HepG2 (cell line): ENCODE measurements at regions not wholly inside any gene's neighbourhood (a gene's known extent, or its start where the extent isn't known, plus 50 kb on each side); places are given as distances from the start of the nearest gene placed in this dataset.

ENCODE experiments used
- ATAC-seq: fragments of 200-7000 bp; cut with Tn5 transposase; 3 replicates; pipeline ENCODE4 v1.9.1; 2020; ENCODE audit warnings: mild to moderate bottlenecking, moderate library complexity
- BruUV-seq: library from RNA; stranded (reverse); fragments of 400-500 nt; replicated peaks from 2 replicates; lab custom pipeline; 2021; lab: Mats Ljungman, UMichigan
- CTCF ChIA-PET: fragments of 300-600 bp; formaldehyde crosslinking; extraction: SDS; loops from one replicate; lab custom pipeline; 2021; ENCODE audit warnings: low total read pairs, inconsistent platforms, low intra/inter-chr PET ratio; lab: Yijun Ruan, JAX
- POLR2A ChIA-PET: fragments of 350-600 bp; sonication (Branson Sonifier 250); formaldehyde crosslinking; loops from one replicate; lab custom pipeline; 2020; ENCODE audit warnings: antibody characterized with exemption, inconsistent platforms; lab: Yijun Ruan, JAX
- DNase-seq: peaks from one replicate; pipeline ENCODE4 v3.0.0-alpha.2; 2015; ENCODE audit warnings: low spot score
- FAIRE-seq: peaks from 3 replicates; lab custom pipeline; 2011; peaks lifted over from hg19 to GRCh38; lab: Jason Lieb, UNC
- H2AFZ ChIP-seq: one replicate; pipeline ENCODE4 v1.6.1; 2011; ENCODE audit warnings: low read length, inconsistent platforms
- H3K27ac ChIP-seq: fragments of 300-600 bp; 3 replicates; pipeline ENCODE4 v1.8.0; 2011; ENCODE audit warnings: mixed run types, mild to moderate bottlenecking, mixed read lengths, low read length, inconsistent platforms; ENCODE audit not compliant: insufficient read depth; ENCODE audit errors: extremely low read length
- H3K27me3 ChIP-seq, 2 experiments: fragments of 200-600 bp in 1 of 2; 2 replicates in 1 of 2; 3 replicates in 1 of 2; pipeline versions ENCODE4 v1.6.0 to v1.8.0; 2011; ENCODE audit warnings: low read length in 2 of 2, mild to moderate bottlenecking in 2 of 2, moderate library complexity in 2 of 2, inconsistent platforms in 1 of 2; ENCODE audit not compliant: insufficient read depth in 2 of 2, control insufficient read depth in 1 of 2
- H3K36me3 ChIP-seq, 2 experiments: fragments of 200-600 bp in 1 of 2; replicated peaks in 1 of 2; 2 replicates in 1 of 2; 3 replicates in 1 of 2; pipeline versions ENCODE4 v1.5.1 to v1.8.0; 2011; ENCODE audit warnings: low read length in 2 of 2, inconsistent platforms in 1 of 2; ENCODE audit not compliant: insufficient read depth in 2 of 2, control insufficient read depth in 1 of 2
- H3K4me1 ChIP-seq: 2 replicates; pipeline ENCODE4 v1.5.1; 2012; ENCODE audit warnings: low read length, inconsistent platforms; ENCODE audit not compliant: insufficient read depth
- H3K4me2 ChIP-seq: 2 replicates; pipeline ENCODE4 v1.6.0; 2011; ENCODE audit warnings: low read depth, low read length, inconsistent platforms
- H3K4me3 ChIP-seq, 3 experiments: fragments of 200-600 bp in 1 of 3; sonication (generic), shearing (Covaris generic) in 1 of 3; replicated peaks in 1 of 3; 2 replicates each; pipeline ENCODE4 v1.5.1; 2011 to 2016; ENCODE audit warnings: low read length in 3 of 3, inconsistent platforms in 2 of 3, low read depth in 2 of 3, mild to moderate bottlenecking in 2 of 3, control low read depth in 1 of 3, mixed read lengths in 1 of 3; ENCODE audit not compliant: insufficient read depth in 1 of 3
- H3K79me2 ChIP-seq: one replicate; pipeline ENCODE4 v1.6.1; 2011; ENCODE audit warnings: low read length, inconsistent platforms; ENCODE audit not compliant: insufficient read depth
- H3K9ac ChIP-seq: 2 replicates; pipeline ENCODE4 v1.6.0; 2011; ENCODE audit warnings: mild to moderate bottlenecking, low read depth, low read length, inconsistent platforms; ENCODE audit not compliant: insufficient read depth
- H3K9me3 ChIP-seq: 2 replicates; pipeline ENCODE4 v1.5.1; 2012; ENCODE audit warnings: mild to moderate bottlenecking, low read length
- H4K20me1 ChIP-seq: 2 replicates; pipeline ENCODE4 v1.6.0; 2011; ENCODE audit warnings: inconsistent platforms, mild to moderate bottlenecking, low read length, moderate library complexity; ENCODE audit not compliant: insufficient read depth
- AGO2 ChIP-seq: fragments of 200-400 bp; formaldehyde crosslinking; optimal IDR thresholded peaks from 2 replicates; pipeline ENCODE3; 2017; ENCODE audit warnings: mild to moderate bottlenecking, low read depth, low read length, moderate library complexity
- AKAP8 ChIP-seq: sonication (generic); formaldehyde crosslinking; IDR thresholded peaks from 2 replicates; pipeline ENCODE4 v1.5.1; 2020; ENCODE audit warnings: mild to moderate bottlenecking, missing genetic modification reagents
- EP300 ChIP-seq, 3 experiments: sonication (generic) in 1 of 3; formaldehyde crosslinking in 1 of 3; IDR thresholded peaks; 2 replicates each; pipeline versions ENCODE4 v1.5.1 to v1.6.1; 2011 to 2020; ENCODE audit warnings: low read depth in 2 of 3, low read length in 2 of 3, borderline replicate concordance in 1 of 3, improper control_type of control experiment in 1 of 3, mild to moderate bottlenecking in 1 of 3, missing genetic modification reagents in 1 of 3, moderate library complexity in 1 of 3
- GTF3A ChIP-seq: sonication (generic); formaldehyde crosslinking; conservative IDR thresholded peaks from 2 replicates; pipeline ENCODE4 v1.4.0; 2020; ENCODE audit warnings: mild to moderate bottlenecking, missing genetic modification reagents
- HDAC1 ChIP-seq: sonication (generic); formaldehyde crosslinking; IDR thresholded peaks from 2 replicates; pipeline ENCODE4 v1.5.1; 2020; ENCODE audit warnings: mild to moderate bottlenecking, missing genetic modification reagents
- HNRNPUL1 ChIP-seq: fragments of 200-400 bp; formaldehyde crosslinking; IDR thresholded peaks from 2 replicates; pipeline ENCODE4 v1.6.1; 2017; ENCODE audit warnings: low read depth, mild to moderate bottlenecking, low read length, moderate library complexity
- MYNN ChIP-seq: sonication (generic); formaldehyde crosslinking; IDR thresholded peaks from 2 replicates; pipeline ENCODE4 v1.4.0; 2020; ENCODE audit warnings: mild to moderate bottlenecking, low read depth, missing genetic modification reagents
- RARG ChIP-seq: sonication (generic); formaldehyde crosslinking; IDR thresholded peaks from 2 replicates; pipeline ENCODE4 v1.4.0; 2020; ENCODE audit warnings: low read depth, mild to moderate bottlenecking, missing genetic modification reagents
- TGIF2 ChIP-seq: IDR thresholded peaks from 2 replicates; pipeline ENCODE4 v1.6.1; 2016; ENCODE audit warnings: control low read depth, missing compliant biosample characterization
- ZFAT ChIP-seq: sonication (generic); formaldehyde crosslinking; conservative IDR thresholded peaks from 2 replicates; pipeline ENCODE4 v1.8.1; 2023; ENCODE audit warnings: missing genetic modification reagents, inconsistent platforms
- ZFP91 ChIP-seq: sonication (generic); formaldehyde crosslinking; IDR thresholded peaks from 2 replicates; pipeline ENCODE4 v1.9.0; 2022; ENCODE audit warnings: missing genetic modification reagents, mild to moderate bottlenecking, borderline replicate concordance
- ZNF879 ChIP-seq: sonication (generic); formaldehyde crosslinking; IDR thresholded peaks from 2 replicates; pipeline ENCODE4 v1.8.1; 2023; ENCODE audit warnings: missing genetic modification reagents
- ZXDC ChIP-seq: sonication (generic); formaldehyde crosslinking; IDR thresholded peaks from 2 replicates; pipeline ENCODE4 v1.5.0; 2020; ENCODE audit warnings: mild to moderate bottlenecking, missing genetic modification reagents
- WGBS: methylation state at CpG from one replicate; pipeline ENCODE4 v1.1.6; 2017; ENCODE audit warnings: low lambda C conversion rate; 5-methylcytosine and 5-hydroxymethylcytosine counted together
- in situ Hi-C: cut with HindIII; loops from 2 replicates; pipeline ENCODE4 v1.10.0; 2017; ENCODE audit warnings: low pct_unique_long_range_greater_than_20kb; ENCODE audit not compliant: extremely low pct_ligation_motif_present
- intact Hi-C: fragments of 100-400 bp; cut with micrococcal nuclease; formaldehyde crosslinking; loops from one replicate; pipeline ENCODE4 v1.10.0; 2022; ENCODE audit not compliant: unreplicated experiment
- TF ChIP-seq, protein P1 (sequence below): sonication (generic); formaldehyde crosslinking; conservative IDR thresholded peaks from 2 replicates; pipeline ENCODE4 v1.8.0; 2022; ENCODE audit warnings: low read depth, missing genetic modification reagents
- TF ChIP-seq, protein P2 (sequence below): sonication (generic); formaldehyde crosslinking; IDR thresholded peaks from 2 replicates; pipeline ENCODE4 v1.8.0; 2022; ENCODE audit warnings: mild to moderate bottlenecking, missing genetic modification reagents, moderate library complexity

DNA sequence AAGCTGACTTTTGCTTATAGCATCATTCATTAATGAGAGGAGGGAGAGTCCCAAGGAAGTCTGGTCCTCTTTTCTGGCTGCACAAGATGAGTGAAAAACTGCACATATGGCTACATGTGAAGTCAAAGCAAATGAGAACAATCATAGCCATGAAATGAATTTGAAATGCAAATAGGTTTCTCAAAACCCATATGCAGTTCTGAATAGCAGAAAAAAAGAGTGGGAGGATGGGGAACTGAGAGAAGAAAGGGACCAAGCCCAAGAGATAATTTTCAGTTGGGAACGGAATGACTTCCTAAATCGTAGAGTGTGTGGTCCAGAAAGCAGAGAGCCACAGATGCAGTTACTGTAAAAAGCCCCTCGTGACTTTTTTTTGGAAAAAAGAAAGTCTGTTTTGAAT lies 66.3 kb downstream of the GTPBP8 start (continued):
- TF ChIP-seq HNRNPUL1, result no peak
- TF ChIP-seq ZNF879, result no peak
- TF ChIP-seq GTF3A, result no peak
- TF ChIP-seq, protein P1, sequence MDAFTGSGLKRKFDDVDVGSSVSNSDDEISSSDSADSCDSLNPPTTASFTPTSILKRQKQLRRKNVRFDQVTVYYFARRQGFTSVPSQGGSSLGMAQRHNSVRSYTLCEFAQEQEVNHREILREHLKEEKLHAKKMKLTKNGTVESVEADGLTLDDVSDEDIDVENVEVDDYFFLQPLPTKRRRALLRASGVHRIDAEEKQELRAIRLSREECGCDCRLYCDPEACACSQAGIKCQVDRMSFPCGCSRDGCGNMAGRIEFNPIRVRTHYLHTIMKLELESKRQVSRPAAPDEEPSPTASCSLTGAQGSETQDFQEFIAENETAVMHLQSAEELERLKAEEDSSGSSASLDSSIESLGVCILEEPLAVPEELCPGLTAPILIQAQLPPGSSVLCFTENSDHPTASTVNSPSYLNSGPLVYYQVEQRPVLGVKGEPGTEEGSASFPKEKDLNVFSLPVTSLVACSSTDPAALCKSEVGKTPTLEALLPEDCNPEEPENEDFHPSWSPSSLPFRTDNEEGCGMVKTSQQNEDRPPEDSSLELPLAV (CRISPR knock-in tag), result no peak
- TF ChIP-seq AGO2, result no peak
- no peak for TF ChIP-seq MYNN
- TF ChIP-seq HDAC1 (CRISPR knock-in tag), result no peak
- no peak for TF ChIP-seq AKAP8 (CRISPR knock-in tag)
- TF ChIP-seq, all 625 proteins: peak for 0

- Histone ChIP-seq H3K4me1 (no peaks in the 10 kb centered on the region), H3K27ac (no peak overlapping the region), H2AFZ (no peak overlapping the region), H3K4me2 (no peak overlapping the region), H3K9ac (no peak overlapping the region), H3K9me3 (no peaks in the 10 kb centered on the region), H3K36me3 (no peaks in the 10 kb centered on the region), H3K4me3 (no peak overlapping the region), H4K20me1 (no peaks in the 10 kb centered on the region), H3K79me2 (no peaks in the 10 kb centered on the region), H3K27me3 (no peaks in the 10 kb centered on the region)
- POLR2A ChIA-PET, result no interaction called here
- FAIRE-seq (no peak), ATAC-seq (no peak), DNase-seq (no peak)
- WGBS, result 60% methylated on average over 3 of the region's 3 CpGs
- BruUV-seq, result no TSS peak
- in situ Hi-C loops (no loop called here), intact Hi-C loops (no loop called here)
- no peak for TF ChIP-seq ZXDC (CRISPR knock-in tag)
- TF ChIP-seq, protein P2, sequence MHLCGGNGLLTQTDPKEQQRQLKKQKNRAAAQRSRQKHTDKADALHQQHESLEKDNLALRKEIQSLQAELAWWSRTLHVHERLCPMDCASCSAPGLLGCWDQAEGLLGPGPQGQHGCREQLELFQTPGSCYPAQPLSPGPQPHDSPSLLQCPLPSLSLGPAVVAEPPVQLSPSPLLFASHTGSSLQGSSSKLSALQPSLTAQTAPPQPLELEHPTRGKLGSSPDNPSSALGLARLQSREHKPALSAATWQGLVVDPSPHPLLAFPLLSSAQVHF (CRISPR knock-in tag), result no peak
- TF ChIP-seq EP300 (IDR thresholded peaks at IDR 0.05; ENCODE audit: low read depth in 2 of 2, low read length in 2 of 2), result no peak
- TF ChIP-seq EP300 (CRISPR knock-in tag; IDR thresholded peaks at IDR 0.05; ENCODE audit: borderline replicate concordance), result no peak
- no peak for TF ChIP-seq RARG
- TF ChIP-seq ZFP91, result no peak
- TF ChIP-seq TGIF2, result no peak
- no peak for TF ChIP-seq ZFAT (CRISPR knock-in tag)
- CTCF ChIA-PET, result no interaction called here
Observed at GRCh38 chr3:113058188-113058587, 67.4 kb downstream of the GTPBP8 start.
